HG03135 (cell line): ENCODE measurements at regions not wholly inside any gene's neighbourhood (a gene's known extent, or its start where the extent isn't known, plus 50 kb on each side); places are given as distances from the start of the nearest gene placed in this dataset.
"Not testable (repeated sequence)": the region's sequence is repeated elsewhere in the genome, so short reads cannot be mapped to it uniquely, and the experiment has no call there.

ENCODE experiments used
- ATAC-seq: cut with Tn5 transposase; IDR thresholded peaks from one replicate; pipeline ENCODE4 v1.9.1; 2021; ENCODE audit warnings: mild to moderate bottlenecking, moderate library complexity; ENCODE audit not compliant: unreplicated experiment

DNA sequence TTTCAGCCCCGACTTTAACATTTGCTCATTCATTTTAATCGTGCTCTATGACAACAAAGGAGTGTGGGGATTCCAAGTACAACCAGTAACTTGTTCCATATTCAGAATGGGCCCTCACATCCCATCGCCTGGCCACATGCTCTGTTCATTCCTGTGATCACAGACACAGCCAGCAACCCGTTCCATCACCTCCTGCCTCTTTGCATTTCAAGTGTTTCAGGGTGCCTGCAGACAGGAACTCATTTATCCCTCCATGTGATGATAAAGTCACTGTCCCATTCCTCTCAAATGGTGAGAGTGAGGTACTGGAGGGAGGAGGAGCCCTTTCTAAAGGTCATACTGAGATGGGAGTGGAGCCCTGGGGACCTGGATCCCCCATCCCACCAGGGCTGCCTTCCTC is 571.1 kb downstream of the MAT2B start:
- no peak for ATAC-seq

DNA sequence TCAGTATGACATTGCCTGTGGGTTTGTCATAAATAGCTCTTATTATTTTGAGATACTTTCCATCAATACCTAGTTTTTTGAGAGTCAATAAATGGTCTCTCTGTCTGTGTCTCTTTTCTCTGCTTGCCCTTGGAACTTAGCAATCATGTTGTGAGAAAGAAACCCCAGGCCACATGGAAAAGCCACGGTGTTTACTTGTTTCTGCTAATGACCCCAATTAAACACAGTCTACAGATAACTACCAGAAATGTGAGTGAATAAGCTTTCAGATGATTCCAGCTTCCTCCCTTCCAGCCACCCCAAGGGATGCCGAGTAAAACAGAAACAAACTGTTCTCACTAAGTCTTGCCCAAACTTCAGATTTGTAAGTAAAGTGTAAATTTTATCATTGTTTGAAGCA is 584.9 kb downstream of the MAT2B start:
- no peak for ATAC-seq

DNA sequence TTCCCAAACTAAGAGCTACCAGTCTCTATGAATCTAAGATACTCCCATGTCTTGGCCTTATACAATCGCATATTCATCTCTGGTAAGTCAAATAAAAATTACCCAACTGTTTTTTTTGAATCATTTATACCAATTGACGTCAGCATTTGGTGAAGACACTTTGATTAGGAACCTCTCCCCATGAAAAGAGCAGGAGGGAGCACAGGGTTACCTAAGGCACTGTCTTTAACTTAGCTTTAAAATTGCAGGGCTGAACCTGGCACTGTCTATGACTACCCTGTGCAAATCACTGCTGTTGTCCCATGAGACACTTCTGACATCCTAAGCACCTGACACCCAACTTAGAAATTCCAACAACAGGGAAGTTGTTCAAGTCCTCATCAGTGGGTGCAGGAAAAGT is 586.4 kb downstream of the MAT2B start:
- no peak for ATAC-seq

DNA sequence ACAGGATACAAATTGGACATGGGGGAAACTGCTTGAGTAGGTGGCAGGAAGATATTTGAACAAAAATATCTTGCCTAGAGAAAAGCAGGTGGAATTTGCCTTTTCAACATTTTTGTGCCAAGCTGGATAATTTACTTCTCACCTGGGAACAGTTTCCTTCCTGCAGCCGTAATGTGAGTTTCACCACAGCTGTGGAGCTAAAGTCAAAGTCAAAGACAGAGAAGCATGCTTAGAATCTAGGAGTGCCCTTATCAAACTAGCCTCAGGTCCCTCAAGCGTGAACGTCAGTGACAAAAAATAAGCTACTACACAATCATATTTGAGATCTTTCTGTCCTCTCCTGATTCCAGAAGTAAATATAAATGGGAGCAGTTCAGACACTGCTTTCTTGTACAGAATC is 588.9 kb downstream of the MAT2B start:
- ATAC-seq = no peak

DNA sequence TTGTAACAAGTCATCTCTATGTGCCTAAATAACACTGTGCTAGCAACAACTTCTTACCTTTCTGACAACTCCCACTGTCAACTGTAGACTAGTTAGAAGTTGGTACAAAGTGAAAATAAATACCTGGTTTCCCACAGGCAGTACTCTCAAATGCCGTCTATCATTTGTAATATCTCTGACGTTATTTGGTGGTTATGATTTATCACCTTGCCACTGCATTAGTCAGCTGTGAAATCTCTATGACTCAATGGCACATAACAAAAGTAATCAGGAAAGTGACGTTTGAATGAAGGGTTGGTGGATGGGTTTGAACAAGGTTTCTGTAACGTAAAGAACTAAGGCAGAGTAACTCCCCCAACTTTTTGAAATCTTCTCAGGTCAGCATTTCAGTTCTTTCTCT is 592.3 kb downstream of the MAT2B start:
- no peak for ATAC-seq

DNA sequence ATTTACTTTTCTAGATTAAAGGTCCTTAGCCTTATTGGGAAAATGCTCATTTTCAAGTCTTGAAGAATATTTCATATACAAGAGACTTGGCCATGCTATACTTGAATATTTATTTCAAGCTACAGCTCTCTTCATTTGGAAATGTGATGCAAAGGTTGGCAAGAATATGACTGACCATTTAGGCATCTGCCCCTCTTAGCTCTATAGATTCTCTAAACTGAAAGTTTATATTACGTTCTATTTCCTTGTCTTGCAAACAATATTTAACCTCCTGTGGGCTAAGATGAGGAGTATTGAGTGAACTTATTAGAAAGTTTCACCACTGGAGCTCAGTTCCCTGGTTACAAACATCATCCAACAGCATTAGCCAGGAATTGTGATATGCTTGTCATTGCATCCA is 593.1 kb downstream of the MAT2B start:
- ATAC-seq = no peak

DNA sequence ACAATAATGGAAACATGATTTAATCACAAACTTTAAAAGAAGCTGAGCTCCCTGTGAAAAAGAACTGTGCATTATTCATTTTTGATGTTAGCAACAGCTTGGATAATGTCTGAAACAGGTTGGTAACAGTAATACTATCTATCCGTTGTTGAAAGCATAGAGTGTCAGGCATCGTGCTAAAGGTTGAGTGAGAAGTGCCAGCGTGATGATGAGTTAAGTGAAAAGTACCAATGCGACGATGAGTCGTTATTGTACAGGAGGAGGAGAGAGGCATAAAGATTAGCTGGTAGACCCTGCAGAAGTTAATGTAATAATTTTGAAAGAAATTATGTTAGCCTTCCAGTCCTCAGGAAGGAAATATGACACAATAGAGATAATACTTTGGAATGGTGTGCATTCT is 593.6 kb downstream of the MAT2B start:
- ATAC-seq = no peak

DNA sequence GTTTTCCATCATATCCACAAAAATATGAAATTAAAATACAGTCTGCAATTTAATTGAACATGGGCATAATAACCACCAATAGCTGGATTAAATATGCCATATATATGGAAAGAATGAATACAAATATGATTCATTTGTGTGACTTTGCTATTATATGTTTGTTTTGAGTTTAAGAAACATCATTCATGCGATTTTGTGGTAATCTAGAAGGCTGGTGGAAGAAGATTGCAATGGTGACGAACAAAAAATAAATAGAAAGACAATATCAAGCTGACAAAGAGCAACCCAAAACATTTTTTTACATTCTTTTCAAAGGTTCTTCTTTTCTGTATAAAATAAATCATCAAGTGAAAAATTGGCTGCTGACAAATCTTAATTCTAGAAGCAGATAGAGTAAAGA is 610.0 kb downstream of the MAT2B start:
- ATAC-seq = no peak

DNA sequence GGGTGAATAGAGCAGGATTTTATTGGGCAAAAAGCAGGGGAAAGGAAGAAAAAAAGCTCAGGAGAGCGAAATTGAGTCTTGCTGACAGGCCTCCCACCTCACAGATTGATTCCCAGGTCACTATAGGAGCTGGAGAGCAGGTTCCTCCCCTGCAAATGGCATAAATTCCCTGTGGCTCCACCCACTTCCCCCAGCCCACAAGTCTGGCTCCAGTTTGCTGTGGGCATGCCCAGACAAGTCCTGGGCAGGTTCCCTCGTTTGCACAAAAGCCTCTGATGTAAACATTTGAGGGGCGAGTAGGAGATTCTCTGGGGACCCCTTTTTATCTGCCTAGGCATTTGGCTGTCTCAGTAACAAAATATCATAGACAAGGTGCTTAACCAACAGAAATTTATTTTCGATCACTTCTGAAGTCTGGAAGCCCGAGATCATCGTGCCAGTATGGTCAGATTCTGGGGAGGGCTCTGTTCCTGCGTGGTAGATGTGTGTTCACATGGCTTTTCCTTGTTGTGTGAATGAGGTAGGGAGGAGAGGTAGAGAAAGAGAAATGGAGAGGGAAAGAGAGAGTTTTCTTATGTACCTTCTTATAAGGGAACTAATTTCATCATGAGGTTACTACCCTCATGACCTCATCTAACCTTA is 614.5 kb downstream of the MAT2B start:
- no peak for ATAC-seq

DNA sequence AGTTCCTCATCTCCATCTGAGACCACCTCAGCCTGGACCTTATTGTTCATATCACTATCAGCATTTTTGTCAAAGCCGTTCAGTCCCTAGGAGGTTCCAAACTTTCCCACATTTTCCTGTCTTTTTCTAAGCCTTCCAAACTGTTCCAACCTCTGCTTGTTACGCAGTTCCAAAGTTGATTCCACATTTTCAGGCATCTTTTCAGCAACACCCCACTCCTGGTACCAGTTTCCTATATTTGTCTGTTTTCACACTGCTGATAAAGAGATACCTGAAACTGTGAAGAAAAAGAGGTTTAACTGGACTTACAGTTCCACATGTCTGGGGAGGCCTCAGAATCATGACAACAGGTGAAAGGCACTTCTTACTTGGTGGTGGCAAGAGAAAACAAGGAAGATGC is 622.1 kb downstream of the MAT2B start:
- no peak for ATAC-seq

DNA sequence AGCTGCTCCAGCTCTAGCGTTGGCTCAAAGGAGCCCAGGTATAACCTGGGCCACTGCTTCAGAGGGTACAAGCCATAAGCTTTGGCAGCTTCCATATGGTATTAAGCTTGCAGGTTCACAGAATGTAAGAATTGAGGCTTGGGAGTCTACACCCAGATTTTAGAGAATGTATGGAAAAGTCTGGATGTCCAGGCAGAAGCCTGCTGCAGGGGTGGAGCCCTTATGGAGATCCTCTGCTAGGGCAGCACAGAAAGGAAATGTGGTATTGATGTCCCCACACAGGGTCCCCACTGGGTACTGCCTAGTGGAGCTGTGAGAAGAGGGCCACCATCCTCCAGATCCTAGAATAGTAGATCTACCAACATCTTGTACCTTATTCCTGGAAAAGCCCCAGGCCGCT is 626.9 kb downstream of the MAT2B start:
- ATAC-seq = no peak

DNA sequence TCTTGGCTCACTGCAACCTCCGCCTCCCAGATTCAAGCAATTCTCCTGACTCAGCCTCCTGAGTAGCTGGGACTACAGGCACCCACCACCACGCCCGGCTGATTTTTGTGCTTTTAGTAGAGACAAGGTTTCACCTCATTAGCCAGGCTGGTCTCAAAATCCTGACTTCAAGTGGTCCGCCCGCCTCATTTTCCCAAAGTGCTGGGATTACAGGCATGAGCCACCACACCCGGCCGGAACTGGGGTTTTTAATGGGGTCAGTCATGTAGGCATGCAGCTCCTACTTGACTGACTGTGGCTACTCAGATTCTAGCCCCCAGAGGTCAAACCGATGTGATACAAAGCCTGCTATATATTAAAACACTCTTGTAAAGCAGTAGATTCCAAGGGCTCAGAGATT is 631.7 kb downstream of the MAT2B start:
- no peak for ATAC-seq

DNA sequence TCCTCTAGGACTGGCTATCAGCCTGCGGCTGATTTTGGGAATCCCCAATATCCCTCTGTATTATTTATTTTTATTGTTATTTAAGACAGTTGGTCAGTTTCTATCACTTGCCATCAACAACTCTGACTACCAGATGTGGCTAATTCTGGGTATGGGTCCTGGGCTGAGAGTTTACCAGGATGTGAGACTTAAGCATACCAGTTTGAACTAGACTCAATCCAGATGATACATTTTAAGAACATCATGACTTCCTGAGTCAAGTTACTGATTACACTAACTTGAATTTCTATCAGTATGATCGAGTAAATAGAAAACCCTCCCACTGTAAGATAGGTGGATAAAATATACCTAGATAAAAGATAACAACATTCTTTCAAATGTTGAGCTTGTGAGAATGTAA is 634.0 kb downstream of the MAT2B start:
- ATAC-seq = peak; percentile 63

DNA sequence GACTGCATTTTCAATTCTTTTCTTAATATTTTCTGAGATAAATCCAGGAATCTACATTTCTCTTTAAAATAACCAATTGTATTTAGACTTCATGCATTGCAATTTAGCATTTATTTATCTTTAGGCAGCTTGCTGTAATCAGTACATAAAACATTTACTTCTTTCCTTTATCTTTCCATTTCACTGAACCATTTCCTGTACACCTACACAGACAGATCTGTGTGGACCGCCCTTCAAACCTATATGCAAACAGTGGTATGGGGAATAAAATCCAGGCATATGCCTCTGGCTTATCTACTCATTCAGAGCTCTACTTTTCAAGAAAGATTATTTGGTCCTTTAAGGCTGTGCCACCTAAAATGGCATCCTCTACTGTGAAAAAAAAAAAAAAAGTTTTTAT is 640.0 kb downstream of the MAT2B start:
- no peak for ATAC-seq

DNA sequence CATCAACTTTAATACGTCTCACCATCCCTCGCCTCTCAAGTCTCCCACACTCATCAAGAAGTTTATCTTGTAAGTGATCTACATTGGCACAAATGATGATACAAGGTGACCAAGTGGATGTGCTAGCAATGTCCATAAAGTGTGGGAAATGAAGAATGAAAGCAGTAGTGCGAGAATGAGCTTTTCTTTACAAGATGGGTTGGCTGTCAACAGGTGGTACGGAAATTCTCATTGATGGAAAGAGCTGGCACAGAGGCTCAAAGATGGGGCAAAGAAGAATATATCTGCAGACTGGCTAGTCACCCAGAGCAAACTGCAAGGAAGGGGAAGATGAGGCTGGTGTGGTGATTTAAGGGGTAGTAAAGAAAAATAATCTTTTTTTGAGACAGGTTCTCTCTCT is 640.8 kb downstream of the MAT2B start:
- no peak for ATAC-seq

DNA sequence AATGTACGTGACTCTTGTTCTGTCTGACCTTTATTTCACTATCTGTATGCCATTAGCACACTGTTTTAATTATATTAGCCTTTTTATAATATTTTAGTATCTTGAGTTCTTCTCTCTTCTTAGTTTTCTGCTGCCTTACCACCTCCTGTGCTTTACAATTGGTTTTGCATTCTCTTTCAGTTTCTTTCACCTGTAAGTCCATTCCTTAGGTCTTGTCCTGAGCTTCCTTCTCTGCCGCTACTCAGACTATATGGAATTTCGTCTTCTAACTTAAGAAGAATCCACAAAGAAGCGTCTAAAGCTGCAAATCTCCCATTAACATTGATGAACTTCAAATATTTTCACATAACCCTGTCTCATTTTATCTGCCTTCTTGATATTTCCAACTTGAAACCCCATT is 642.9 kb downstream of the MAT2B start:
- ATAC-seq = no peak

DNA sequence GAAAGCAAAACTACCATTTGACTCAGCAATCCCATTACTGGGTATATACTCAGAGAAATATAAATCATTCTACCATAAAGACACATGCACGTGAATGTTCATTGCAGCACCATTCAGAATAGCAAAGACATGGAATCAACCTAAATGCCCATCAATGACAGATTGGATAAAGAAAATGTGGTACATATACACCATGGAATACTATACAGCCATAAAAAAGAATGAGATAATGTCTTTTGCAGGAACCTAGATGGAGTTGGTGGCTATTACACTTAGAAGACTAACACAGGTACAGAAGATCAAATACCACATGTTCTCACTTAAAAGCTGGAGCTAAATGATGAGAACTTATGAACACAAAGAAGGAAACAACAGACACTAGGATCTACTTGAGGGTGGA is 647.1 kb downstream of the MAT2B start:
- ATAC-seq = not testable (repeated sequence)

DNA sequence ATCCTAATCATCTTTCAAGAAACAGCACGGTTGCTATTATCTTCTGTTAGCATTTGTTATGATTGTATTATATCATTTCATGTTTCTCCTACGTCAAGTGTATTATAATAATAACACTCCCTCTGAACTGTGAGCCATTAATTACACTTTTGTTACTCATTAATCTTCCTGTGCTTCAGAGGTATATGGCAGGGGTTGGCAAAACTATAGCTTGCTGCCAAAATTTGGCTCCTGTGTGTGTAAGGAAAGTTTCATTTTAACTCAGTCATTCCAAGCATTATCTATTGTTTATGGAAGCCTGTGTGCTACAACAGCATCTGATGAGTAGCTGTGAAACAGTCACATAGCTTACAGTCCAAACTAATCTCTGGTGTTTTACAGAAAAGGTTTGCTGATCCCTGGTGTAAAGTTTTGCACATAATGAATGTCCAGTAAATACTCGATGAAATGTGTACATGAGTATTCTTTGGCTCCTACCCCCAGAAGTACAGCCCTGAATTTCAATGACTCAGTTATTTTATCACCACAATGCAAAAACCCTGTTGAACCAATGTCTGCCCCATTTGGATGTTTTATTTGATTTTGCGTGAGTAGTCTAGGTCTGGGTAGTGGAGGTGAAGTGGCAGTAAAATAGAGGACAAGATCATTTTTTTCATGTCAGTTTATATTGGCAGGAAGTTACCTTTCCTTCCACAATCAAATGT is 648.2 kb downstream of the MAT2B start:
- no peak for ATAC-seq

DNA sequence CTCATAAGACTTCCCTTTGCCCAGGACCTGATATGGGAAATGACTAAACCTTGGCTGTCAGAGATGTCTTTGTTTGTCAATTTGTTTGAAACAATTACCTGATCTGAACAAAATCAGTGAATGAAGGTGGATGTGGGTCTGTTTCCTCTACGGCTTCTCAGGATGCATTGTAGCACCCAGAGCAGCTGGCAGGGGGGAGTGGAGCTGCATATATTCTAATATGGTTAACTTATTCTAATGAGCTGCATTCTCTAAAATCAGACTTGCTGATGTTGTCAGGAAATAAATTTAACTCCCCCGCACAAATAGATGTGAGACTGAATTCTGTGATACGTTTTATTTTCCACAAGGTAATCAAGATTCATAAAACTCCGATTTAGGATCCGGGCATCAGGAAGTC is 665.4 kb downstream of the MAT2B start:
- no peak for ATAC-seq

DNA sequence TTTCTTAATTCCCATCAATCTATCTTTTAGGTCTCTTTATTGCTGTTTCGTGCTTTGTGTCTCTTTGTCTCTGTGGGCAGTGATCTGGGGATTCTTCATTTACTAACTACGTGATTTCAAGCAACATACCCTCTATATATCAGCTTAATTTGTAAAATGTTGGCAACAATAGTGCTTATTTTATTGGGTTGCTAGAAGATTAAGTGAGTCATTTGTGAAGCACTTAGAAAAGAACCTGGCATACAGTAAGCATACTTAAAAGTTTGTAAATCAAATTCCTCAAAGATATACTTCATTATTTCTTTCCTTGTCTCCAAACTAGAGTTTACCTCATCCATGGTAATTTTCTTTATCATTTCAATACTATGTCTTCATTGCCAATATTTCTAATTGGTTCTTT is 669.7 kb downstream of the MAT2B start:
- ATAC-seq = no peak

DNA sequence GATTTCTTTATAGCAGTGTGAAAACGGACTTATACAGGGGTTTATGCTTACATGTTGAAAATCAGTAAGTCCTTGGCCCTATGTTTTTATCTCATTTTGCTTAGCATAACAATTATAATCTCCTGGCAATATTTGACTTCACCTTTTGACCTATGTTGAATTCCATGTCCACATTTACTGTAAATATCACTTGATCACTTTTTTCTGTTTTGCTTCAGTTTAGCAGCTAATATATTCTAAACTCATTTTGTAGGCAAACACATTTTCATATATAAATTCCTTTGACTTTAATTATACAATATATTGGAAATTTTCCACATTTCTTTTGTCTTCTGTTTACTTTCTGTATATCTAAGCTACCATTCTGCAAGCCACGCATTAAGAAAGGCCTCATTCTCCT is 674.0 kb downstream of the MAT2B start:
- ATAC-seq = no peak

DNA sequence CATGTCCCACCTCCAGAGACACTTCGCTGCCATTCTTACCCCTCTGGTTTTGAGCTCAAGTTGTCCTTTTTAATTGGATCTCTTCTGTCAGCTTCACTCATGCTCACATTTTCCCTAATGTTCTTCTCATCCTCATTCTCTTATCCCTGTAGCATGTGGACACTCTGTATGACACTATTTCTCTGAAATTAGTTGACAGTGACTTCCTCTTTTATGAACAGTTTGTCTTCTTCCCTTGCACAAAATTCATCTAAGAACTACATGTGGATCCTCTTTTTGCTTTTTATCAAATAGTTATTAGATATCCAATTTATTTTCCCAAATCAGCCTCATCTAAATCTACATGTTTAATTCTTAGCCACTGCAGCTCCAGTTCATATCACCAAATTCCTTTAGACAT is 676.2 kb downstream of the MAT2B start:
- ATAC-seq = no peak

DNA sequence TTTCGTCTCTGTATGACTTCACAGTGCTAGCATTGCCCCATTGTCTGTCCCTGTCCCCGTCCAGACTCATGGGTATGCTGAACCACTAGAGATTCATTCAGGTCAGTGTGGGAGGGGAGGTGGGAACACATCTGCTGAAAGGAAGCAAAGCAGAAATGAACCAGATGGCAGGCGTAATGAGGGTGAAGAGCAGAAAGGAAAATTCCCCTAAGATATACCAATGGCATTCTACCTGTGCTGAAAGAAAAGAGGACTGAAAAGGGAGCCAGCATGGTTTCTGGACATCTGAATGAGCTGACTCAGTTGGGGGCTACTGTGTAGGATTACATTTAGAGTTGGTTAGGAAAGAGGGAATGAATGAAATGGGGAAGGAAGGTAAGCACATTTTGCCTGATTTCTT is 678.7 kb downstream of the MAT2B start:
- ATAC-seq = no peak
